NOMO-1 treated with dmso at 0.1 percent for 144 hours (cell line): ENCODE measurements at regions not wholly inside any gene's neighbourhood (a gene's known extent, or its start where the extent isn't known, plus 50 kb on each side); places are given as distances from the start of the nearest gene placed in this dataset.
"Not testable (repeated sequence)": the region's sequence is repeated elsewhere in the genome, so short reads cannot be mapped to it uniquely, and the experiment has no call there.

ENCODE experiments used
- DNase-seq: peaks from one replicate; lab custom pipeline; 2025; ENCODE audit not compliant: unreplicated experiment; lab: John Stamatoyannopoulos, UW

GRCh38 chr3:87733671-87734367 is 325.0 kb downstream of the CGGBP1 start:
- no peak for DNase-seq

GRCh38 chr3:87732294-87732693 is 326.5 kb downstream of the CGGBP1 start:
- no peak for DNase-seq

- no peak for DNase-seq
Observed at GRCh38 chr3:87727783-87728182, 331.0 kb downstream of the CGGBP1 start.

- no peak for DNase-seq
Observed at GRCh38 chr3:87719060-87719459, 339.7 kb downstream of the CGGBP1 start.

GRCh38 chr3:87710511-87710910 is 348.3 kb downstream of the CGGBP1 start:
- DNase-seq: no peak

GRCh38 chr3:87710028-87710427 is 348.8 kb downstream of the CGGBP1 start:
- no peak for DNase-seq

- peak; percentile 81 for DNase-seq
Observed at GRCh38 chr3:87706176-87706575, 352.6 kb downstream of the CGGBP1 start.

- DNase-seq: no peak
Observed at GRCh38 chr3:87702600-87702999, 356.2 kb downstream of the CGGBP1 start.

- DNase-seq: no peak
Observed at GRCh38 chr3:87696124-87697013, 362.4 kb downstream of the CGGBP1 start.

- no peak for DNase-seq
Observed at GRCh38 chr3:87694678-87695077, 364.1 kb downstream of the CGGBP1 start.

- DNase-seq: no peak
Observed at GRCh38 chr3:87691109-87691508, 367.7 kb downstream of the CGGBP1 start.

GRCh38 chr3:87678984-87679660 is 379.7 kb downstream of the CGGBP1 start:
- DNase-seq: not testable (repeated sequence)

GRCh38 chr3:87674397-87675161 is 384.2 kb downstream of the CGGBP1 start:
- DNase-seq: peak; percentile 37

GRCh38 chr3:87673132-87673531 is 385.7 kb downstream of the CGGBP1 start:
- no peak for DNase-seq

- DNase-seq: no peak
Observed at GRCh38 chr3:87654184-87654583, 377.8 kb upstream of the POU1F1 start.

- DNase-seq: not testable (repeated sequence)
Observed at GRCh38 chr3:87653138-87653537, 376.8 kb upstream of the POU1F1 start.

GRCh38 chr3:87634426-87634825 is 358.0 kb upstream of the POU1F1 start:
- DNase-seq: no peak

GRCh38 chr3:87627316-87627715 is 350.9 kb upstream of the POU1F1 start:
- DNase-seq: no peak

- no peak for DNase-seq
Observed at GRCh38 chr3:87626546-87626945, 350.2 kb upstream of the POU1F1 start.

GRCh38 chr3:87625876-87626275 is 349.5 kb upstream of the POU1F1 start:
- no peak for DNase-seq

- no peak for DNase-seq
Observed at GRCh38 chr3:87624860-87625259, 348.5 kb upstream of the POU1F1 start.
